K562 (cell line): ENCODE measurements at regions not wholly inside any gene's neighbourhood (a gene's known extent, or its start where the extent isn't known, plus 50 kb on each side); places are given as distances from the start of the nearest gene placed in this dataset.

Experiments
- BCL6 ChIP-seq: fragments of 250-450 bp; sonication (Bioruptor Pico); IDR thresholded peaks from 2 replicates; pipeline ENCODE4 v1.4.0; 2020
- CTCF ChIP-seq, 3 experiments: IDR thresholded peaks in 2 of 3; conservative IDR thresholded peaks in 1 of 3; 2 replicates each; pipeline ENCODE4 v1.5.1; 2011 to 2012; ENCODE audit warnings: low read length in 3 of 3, mild to moderate bottlenecking in 3 of 3, control low read depth in 2 of 3, improper control_type of control experiment in 1 of 3, inconsistent platforms in 1 of 3, low read depth in 1 of 3, mixed read lengths in 1 of 3, moderate library complexity in 1 of 3; ENCODE audit not compliant: insufficient read depth in 2 of 3
- KLF6 ChIP-seq: fragments of 250-450 bp; sonication (Bioruptor Pico); IDR thresholded peaks from 2 replicates; pipeline ENCODE4 v1.4.0; 2020; ENCODE audit warnings: mild to moderate bottlenecking, moderate library complexity, borderline replicate concordance
- NR2C2 ChIP-seq, 2 experiments: fragments of 200-800 bp in 1 of 2; sonication (Bioruptor generic) in 1 of 2; sonication (generic) in 1 of 2; formaldehyde crosslinking in 1 of 2; IDR thresholded peaks; 2 replicates each; pipeline versions ENCODE4 v1.6.1 to v1.8.0; 2016 to 2022; ENCODE audit warnings: mild to moderate bottlenecking in 1 of 2, missing compliant biosample characterization in 1 of 2, missing genetic modification characterization in 1 of 2, missing genetic modification reagents in 1 of 2
- NR2F6 ChIP-seq: fragments of 450-650 bp; formaldehyde crosslinking; IDR thresholded peaks from 2 replicates; pipeline ENCODE4 v1.4.0; 2020; ENCODE audit warnings: mild to moderate bottlenecking
- PYGO2 ChIP-seq: fragments of 450-650 bp; IDR thresholded peaks from 2 replicates; pipeline ENCODE4 v1.6.1; 2016; ENCODE audit warnings: mild to moderate bottlenecking, missing genetic modification characterization, moderate library complexity, missing compliant biosample characterization
- RNF2 ChIP-seq: sonication (generic); IDR thresholded peaks from 2 replicates; pipeline ENCODE4 v1.6.1; 2016
- SIN3A ChIP-seq, 2 experiments: fragments of 150-350 bp in 1 of 2; IDR thresholded peaks; 2 replicates each; pipeline ENCODE4 v1.6.1; 2011 to 2016; ENCODE audit warnings: borderline replicate concordance in 2 of 2, low read depth in 2 of 2, low read length in 2 of 2, mild to moderate bottlenecking in 2 of 2, moderate library complexity in 2 of 2; ENCODE audit not compliant: control insufficient read depth in 1 of 2
- ZMIZ1 ChIP-seq, 2 experiments: fragments of 150-350 bp in 1 of 2; IDR thresholded peaks; 2 replicates each; pipeline ENCODE4 v1.6.1; 2012 to 2016; ENCODE audit warnings: low read depth in 2 of 2, low read length in 2 of 2, mild to moderate bottlenecking in 1 of 2, moderate library complexity in 1 of 2
- TF ChIP-seq, protein P1 (sequence below): IDR thresholded peaks from 2 replicates; pipeline ENCODE4 v1.6.1; 2016; ENCODE audit warnings: missing genetic modification characterization, missing compliant biosample characterization
- TF ChIP-seq, protein P2 (sequence below), 2 experiments: fragments of 450-650 bp; formaldehyde crosslinking in 1 of 2; IDR thresholded peaks; 2 replicates each; pipeline versions ENCODE4 v1.4.0 to v1.6.1; 2014 to 2020; ENCODE audit warnings: mild to moderate bottlenecking in 2 of 2, borderline replicate concordance in 1 of 2, low read depth in 1 of 2

DNA sequence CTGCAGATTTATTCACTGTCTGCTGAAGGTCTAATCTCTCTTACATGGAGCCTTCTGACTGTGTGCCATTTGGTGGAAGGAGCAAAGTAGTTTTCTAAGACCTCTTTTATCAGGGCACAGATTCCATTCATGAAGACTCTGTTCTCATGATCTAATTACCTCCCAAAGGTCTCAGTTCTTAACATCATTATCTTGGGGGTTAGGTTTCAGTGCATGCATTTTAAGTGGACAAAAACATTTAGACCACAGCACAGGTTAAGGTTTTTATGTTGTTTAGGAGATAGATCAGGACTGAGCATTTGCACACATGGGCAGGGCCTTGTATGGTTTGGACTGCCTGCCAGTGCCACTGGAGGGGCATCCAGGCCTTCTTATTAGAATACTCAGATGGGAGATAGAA is 746.1 kb downstream of the C12orf50 start:
- no peak for TF ChIP-seq NR2F6 (CRISPR knock-in tag)
- TF ChIP-seq, protein P1, sequence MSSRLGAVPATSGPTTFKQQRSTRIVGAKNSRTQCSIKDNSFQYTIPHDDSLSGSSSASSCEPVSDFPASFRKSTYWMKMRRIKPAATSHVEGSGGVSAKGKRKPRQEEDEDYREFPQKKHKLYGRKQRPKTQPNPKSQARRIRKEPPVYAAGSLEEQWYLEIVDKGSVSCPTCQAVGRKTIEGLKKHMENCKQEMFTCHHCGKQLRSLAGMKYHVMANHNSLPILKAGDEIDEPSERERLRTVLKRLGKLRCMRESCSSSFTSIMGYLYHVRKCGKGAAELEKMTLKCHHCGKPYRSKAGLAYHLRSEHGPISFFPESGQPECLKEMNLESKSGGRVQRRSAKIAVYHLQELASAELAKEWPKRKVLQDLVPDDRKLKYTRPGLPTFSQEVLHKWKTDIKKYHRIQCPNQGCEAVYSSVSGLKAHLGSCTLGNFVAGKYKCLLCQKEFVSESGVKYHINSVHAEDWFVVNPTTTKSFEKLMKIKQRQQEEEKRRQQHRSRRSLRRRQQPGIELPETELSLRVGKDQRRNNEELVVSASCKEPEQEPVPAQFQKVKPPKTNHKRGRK (tag) = no peak
- TF ChIP-seq CTCF (IDR thresholded peaks at IDR 0.05 in 2 of 3, conservative IDR thresholded peaks at IDR 0.05 in 1 of 3; ENCODE audit: insufficient read depth in 2 of 3, low read depth in 1 of 3, low read length in 3 of 3) = no peak
- no peak for TF ChIP-seq ZMIZ1 (IDR thresholded peaks at IDR 0.05; ENCODE audit: low read depth in 2 of 2, low read length in 2 of 2)
- no peak for TF ChIP-seq BCL6 (CRISPR knock-in tag)
- TF ChIP-seq, protein P2, sequence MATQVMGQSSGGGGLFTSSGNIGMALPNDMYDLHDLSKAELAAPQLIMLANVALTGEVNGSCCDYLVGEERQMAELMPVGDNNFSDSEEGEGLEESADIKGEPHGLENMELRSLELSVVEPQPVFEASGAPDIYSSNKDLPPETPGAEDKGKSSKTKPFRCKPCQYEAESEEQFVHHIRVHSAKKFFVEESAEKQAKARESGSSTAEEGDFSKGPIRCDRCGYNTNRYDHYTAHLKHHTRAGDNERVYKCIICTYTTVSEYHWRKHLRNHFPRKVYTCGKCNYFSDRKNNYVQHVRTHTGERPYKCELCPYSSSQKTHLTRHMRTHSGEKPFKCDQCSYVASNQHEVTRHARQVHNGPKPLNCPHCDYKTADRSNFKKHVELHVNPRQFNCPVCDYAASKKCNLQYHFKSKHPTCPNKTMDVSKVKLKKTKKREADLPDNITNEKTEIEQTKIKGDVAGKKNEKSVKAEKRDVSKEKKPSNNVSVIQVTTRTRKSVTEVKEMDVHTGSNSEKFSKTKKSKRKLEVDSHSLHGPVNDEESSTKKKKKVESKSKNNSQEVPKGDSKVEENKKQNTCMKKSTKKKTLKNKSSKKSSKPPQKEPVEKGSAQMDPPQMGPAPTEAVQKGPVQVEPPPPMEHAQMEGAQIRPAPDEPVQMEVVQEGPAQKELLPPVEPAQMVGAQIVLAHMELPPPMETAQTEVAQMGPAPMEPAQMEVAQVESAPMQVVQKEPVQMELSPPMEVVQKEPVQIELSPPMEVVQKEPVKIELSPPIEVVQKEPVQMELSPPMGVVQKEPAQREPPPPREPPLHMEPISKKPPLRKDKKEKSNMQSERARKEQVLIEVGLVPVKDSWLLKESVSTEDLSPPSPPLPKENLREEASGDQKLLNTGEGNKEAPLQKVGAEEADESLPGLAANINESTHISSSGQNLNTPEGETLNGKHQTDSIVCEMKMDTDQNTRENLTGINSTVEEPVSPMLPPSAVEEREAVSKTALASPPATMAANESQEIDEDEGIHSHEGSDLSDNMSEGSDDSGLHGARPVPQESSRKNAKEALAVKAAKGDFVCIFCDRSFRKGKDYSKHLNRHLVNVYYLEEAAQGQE (IDR thresholded peaks at IDR 0.05; ENCODE audit: borderline replicate concordance) = no peak
- TF ChIP-seq, protein P2 (CRISPR knock-in tag; IDR thresholded peaks at IDR 0.05; ENCODE audit: low read depth) = no peak
- TF ChIP-seq PYGO2 (tag) = no peak
- TF ChIP-seq NR2C2 (CRISPR knock-in tag; IDR thresholded peaks at IDR 0.05) = no peak
- no peak for TF ChIP-seq NR2C2 (tag; IDR thresholded peaks at IDR 0.05)
- TF ChIP-seq KLF6 (CRISPR knock-in tag) = no peak
- TF ChIP-seq RNF2 = no peak
- no peak for TF ChIP-seq SIN3A (IDR thresholded peaks at IDR 0.05; ENCODE audit: borderline replicate concordance in 2 of 2, control insufficient read depth in 1 of 2, low read depth in 2 of 2, low read length in 2 of 2)
